Lower leg skin (tissue), 3 donors: ENCODE measurements at regions not wholly inside any gene's neighbourhood (a gene's known extent, or its start where the extent isn't known, plus 50 kb on each side); places are given as distances from the start of the nearest gene placed in this dataset.

Source experiments
- POLR2A ChIP-seq, 2 donors: fragments of 450-650 bp; IDR thresholded peaks; one replicate each; pipeline ENCODE4 v1.6.1; 2016 to 2017; ENCODE audit warnings: antibody characterized with exemption in 2 of 2, mild to moderate bottlenecking in 1 of 2, moderate library complexity in 1 of 2
- TF ChIP-seq, protein P1 (sequence below), 3 donors: fragments of 450-650 bp; IDR thresholded peaks; one replicate each; pipeline ENCODE4 v1.5.1; 2016; ENCODE audit warnings: antibody characterized with exemption in 3 of 3, mild to moderate bottlenecking in 3 of 3, moderate library complexity in 2 of 3

DNA sequence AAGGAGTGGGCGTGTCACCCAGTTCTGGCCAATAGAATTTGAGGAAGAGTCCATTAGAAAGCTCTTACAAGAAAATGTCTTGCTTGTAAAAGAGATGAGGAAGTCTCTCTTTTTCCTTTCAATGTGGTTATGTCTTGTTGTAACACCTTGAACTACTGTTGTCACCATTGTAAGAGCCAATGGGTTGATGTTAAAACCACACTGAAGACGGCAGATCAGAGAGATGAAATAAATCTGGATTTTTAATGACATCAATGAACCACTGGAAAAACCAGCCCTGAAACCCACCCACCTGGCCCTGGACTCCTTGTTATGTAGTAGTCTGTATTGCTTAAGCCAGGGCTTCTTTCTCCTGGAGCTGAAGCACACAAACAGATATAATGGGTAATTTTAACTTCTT is 83.8 kb upstream of the ERCC6L2 start:
- TF ChIP-seq, protein P1, sequence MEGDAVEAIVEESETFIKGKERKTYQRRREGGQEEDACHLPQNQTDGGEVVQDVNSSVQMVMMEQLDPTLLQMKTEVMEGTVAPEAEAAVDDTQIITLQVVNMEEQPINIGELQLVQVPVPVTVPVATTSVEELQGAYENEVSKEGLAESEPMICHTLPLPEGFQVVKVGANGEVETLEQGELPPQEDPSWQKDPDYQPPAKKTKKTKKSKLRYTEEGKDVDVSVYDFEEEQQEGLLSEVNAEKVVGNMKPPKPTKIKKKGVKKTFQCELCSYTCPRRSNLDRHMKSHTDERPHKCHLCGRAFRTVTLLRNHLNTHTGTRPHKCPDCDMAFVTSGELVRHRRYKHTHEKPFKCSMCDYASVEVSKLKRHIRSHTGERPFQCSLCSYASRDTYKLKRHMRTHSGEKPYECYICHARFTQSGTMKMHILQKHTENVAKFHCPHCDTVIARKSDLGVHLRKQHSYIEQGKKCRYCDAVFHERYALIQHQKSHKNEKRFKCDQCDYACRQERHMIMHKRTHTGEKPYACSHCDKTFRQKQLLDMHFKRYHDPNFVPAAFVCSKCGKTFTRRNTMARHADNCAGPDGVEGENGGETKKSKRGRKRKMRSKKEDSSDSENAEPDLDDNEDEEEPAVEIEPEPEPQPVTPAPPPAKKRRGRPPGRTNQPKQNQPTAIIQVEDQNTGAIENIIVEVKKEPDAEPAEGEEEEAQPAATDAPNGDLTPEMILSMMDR (IDR thresholded peaks at IDR 0.05) = no peak
- TF ChIP-seq POLR2A (IDR thresholded peaks at IDR 0.05) = no peak
